Uterus (tissue), 3 donors: ENCODE measurements at regions not wholly inside any gene's neighbourhood (a gene's known extent, or its start where the extent isn't known, plus 50 kb on each side); places are given as distances from the start of the nearest gene placed in this dataset.

Source experiments
- DNase-seq, 2 donors: peaks; one replicate each; pipeline ENCODE4 v3.0.0-alpha.2; 2019 to 2020
- H3K27ac ChIP-seq, 2 donors: fragments of 200-600 bp; sonication (generic); 1 replicate in 1 of 2; 2 replicates in 1 of 2; pipeline ENCODE4 v1.5.1; 2016 to 2018
- H3K27me3 ChIP-seq, 2 donors: fragments of 200-600 bp; sonication (generic); one replicate each; pipeline ENCODE4 v1.5.1; 2018 to 2019; ENCODE audit warnings: control low read depth in 1 of 2
- H3K36me3 ChIP-seq, 2 donors: fragments of 200-600 bp; sonication (generic); one replicate each; pipeline ENCODE4 v1.5.1; 2019; ENCODE audit warnings: control low read depth in 1 of 2
- H3K4me1 ChIP-seq, 2 donors: fragments of 200-600 bp; sonication (generic); one replicate each; pipeline ENCODE4 v1.5.1; 2018 to 2019; ENCODE audit warnings: control low read depth in 1 of 2
- H3K4me3 ChIP-seq, 2 donors: fragments of 200-600 bp; sonication (generic); 1 replicate in 1 of 2; 2 replicates in 1 of 2; pipeline ENCODE4 v1.5.1; 2018 to 2019; ENCODE audit warnings: mild to moderate bottlenecking in 1 of 2
- H3K9me3 ChIP-seq, 2 donors: fragments of 200-600 bp; sonication (generic); one replicate each; pipeline ENCODE4 v1.5.1; 2019; ENCODE audit warnings: control low read depth in 1 of 2
- CTCF ChIP-seq, 4 experiments: fragments of 200-600 bp in 2 of 4; fragments of 450-650 bp in 2 of 4; sonication (generic) in 2 of 4; IDR thresholded peaks; one replicate each; pipeline ENCODE4 v1.5.1; 2016 to 2019; ENCODE audit warnings: antibody characterized with exemption in 4 of 4, mild to moderate bottlenecking in 2 of 4, moderate library complexity in 1 of 4
- POLR2A ChIP-seq, 2 donors: fragments of 450-650 bp; IDR thresholded peaks; one replicate each; pipeline ENCODE4 v1.6.1; 2016; ENCODE audit warnings: antibody characterized with exemption in 2 of 2, mild to moderate bottlenecking in 1 of 2, moderate library complexity in 1 of 2
- intact Hi-C: fragments of 100-400 bp; cut with DNase I; formaldehyde crosslinking; loops from one replicate; pipeline ENCODE4 v1.15.1; 2023; ENCODE audit warnings: low total_unique reads
- donor health status: DM: yes; HTN: yes; CAD: no.

- no peaks in the 10 kb centered on the region for H3K27me3 ChIP-seq
- H3K4me1 ChIP-seq: no peaks in the 10 kb centered on the region
- H3K9me3 ChIP-seq: no peaks in the 10 kb centered on the region
- no peak for DNase-seq
- no peaks in the 10 kb centered on the region for H3K36me3 ChIP-seq
- intact Hi-C loops: no loop called here
- no peak overlapping the region for H3K4me3 ChIP-seq
- TF ChIP-seq CTCF (IDR thresholded peaks at IDR 0.05) (no peak), POLR2A (IDR thresholded peaks at IDR 0.05) (no peak)
- no peak overlapping the region for H3K27ac ChIP-seq
Observed at GRCh38 chr2:195319548-195320412, 337.2 kb upstream of the SLC39A10 start.

DNA sequence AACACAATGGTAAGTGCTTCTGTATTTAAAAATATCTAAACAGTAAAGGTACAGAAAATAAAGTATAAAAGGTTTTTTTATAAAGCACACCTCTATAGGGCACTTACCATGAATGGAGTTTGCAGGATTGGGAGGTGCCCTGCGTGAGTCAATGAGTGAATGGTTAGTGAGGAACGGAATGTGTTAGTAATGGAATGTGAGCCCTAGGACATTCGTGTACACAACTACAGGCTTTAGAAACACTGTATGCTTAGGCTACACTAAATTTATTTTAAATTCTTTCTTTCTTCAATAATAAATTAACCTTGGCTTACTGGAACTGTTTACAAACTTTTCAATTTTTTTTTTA is 337.9 kb upstream of the SLC39A10 start:
- H3K27me3 ChIP-seq: no peaks in the 10 kb centered on the region

GRCh38 chr2:195318440-195319111 is 338.4 kb upstream of the SLC39A10 start:
- no peak overlapping the region for H3K27ac ChIP-seq
- no peak overlapping the region for H3K4me3 ChIP-seq
- H3K4me1 ChIP-seq: no peaks in the 10 kb centered on the region
- intact Hi-C loops: no loop called here
- no peaks in the 10 kb centered on the region for H3K36me3 ChIP-seq
- H3K27me3 ChIP-seq: no peaks in the 10 kb centered on the region
- no peak for DNase-seq
- no peaks in the 10 kb centered on the region for H3K9me3 ChIP-seq
- TF ChIP-seq POLR2A (IDR thresholded peaks at IDR 0.05) (no peak), CTCF (IDR thresholded peaks at IDR 0.05) (peak in 3 of 4 experiments; percentile 8 to 43 (median 38))

More for the DNA sequence above, 337.9 kb upstream of the SLC39A10 start:
- no peaks in the 10 kb centered on the region for H3K4me1 ChIP-seq
- no peak overlapping the region for H3K4me3 ChIP-seq
- DNase-seq: no peak
- no peaks in the 10 kb centered on the region for H3K9me3 ChIP-seq
- H3K27ac ChIP-seq: no peak overlapping the region
- TF ChIP-seq POLR2A (IDR thresholded peaks at IDR 0.05) (no peak), CTCF (IDR thresholded peaks at IDR 0.05) (no peak)
- intact Hi-C loops: no loop called here
- no peaks in the 10 kb centered on the region for H3K36me3 ChIP-seq

DNA sequence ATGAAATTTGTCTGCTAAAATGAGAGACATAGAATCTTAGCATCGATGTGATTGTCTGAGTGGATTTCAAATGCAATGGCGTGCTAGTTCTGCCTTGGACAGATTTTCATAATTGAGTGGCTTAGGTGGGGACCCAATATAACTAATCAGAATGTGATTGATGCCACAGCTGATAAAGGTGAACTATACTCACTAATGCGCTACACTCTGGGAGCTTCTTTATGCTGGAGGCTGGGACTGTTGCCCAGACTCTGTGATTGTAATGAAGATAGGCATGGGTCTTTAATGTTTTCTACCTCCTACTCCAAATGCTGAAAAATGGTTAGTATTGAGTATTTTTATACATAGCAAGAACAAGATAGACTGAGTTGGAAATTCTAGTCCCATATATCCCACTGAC is 339.5 kb upstream of the SLC39A10 start:
- no peaks in the 10 kb centered on the region for H3K4me1 ChIP-seq
- no peaks in the 10 kb centered on the region for H3K36me3 ChIP-seq
- H3K4me3 ChIP-seq: no peak overlapping the region
- DNase-seq: no peak
- no peak for TF ChIP-seq CTCF (IDR thresholded peaks at IDR 0.05)
- no peak for TF ChIP-seq POLR2A (IDR thresholded peaks at IDR 0.05)
- intact Hi-C loops: no loop called here
- no peaks in the 10 kb centered on the region for H3K9me3 ChIP-seq
- no peaks in the 10 kb centered on the region for H3K27me3 ChIP-seq
- H3K27ac ChIP-seq: no peak overlapping the region

GRCh38 chr2:195316486-195316885 is 340.5 kb upstream of the SLC39A10 start:
- Histone ChIP-seq H3K4me1 (no peaks in the 10 kb centered on the region), H3K9me3 (no peaks in the 10 kb centered on the region), H3K4me3 (no peak overlapping the region), H3K27me3 (no peaks in the 10 kb centered on the region), H3K27ac (no peak overlapping the region), H3K36me3 (no peaks in the 10 kb centered on the region)
- intact Hi-C loops: no loop called here
- DNase-seq: no peak
- TF ChIP-seq POLR2A (IDR thresholded peaks at IDR 0.05) (no peak), CTCF (IDR thresholded peaks at IDR 0.05) (no peak)
